Astrocyte (in vitro differentiated cells and primary cell): ENCODE measurements at regions not wholly inside any gene's neighbourhood (a gene's known extent, or its start where the extent isn't known, plus 50 kb on each side); places are given as distances from the start of the nearest gene placed in this dataset.

Experiments used
- DNase-seq: peaks from one replicate; pipeline ENCODE4 v3.0.0-alpha.2; 2010; ENCODE audit warnings: low read depth
- FAIRE-seq: peaks from 2 replicates; lab custom pipeline; 2011; peaks lifted over from hg19 to GRCh38; lab: Jason Lieb, UNC
- H2AFZ ChIP-seq: 2 replicates; pipeline ENCODE4 v1.6.0; 2012; ENCODE audit warnings: low read depth, low read length, inconsistent platforms
- H3K27ac ChIP-seq: 2 replicates; pipeline ENCODE4 v1.5.1; 2011; ENCODE audit warnings: low read depth, low read length, inconsistent platforms
- H3K27me3 ChIP-seq: 2 replicates; pipeline ENCODE4 v1.6.0; 2011; ENCODE audit warnings: low read length, inconsistent platforms; ENCODE audit not compliant: insufficient read depth
- H3K36me3 ChIP-seq: 2 replicates; pipeline ENCODE4 v1.5.1; 2011; ENCODE audit warnings: low read length, inconsistent platforms; ENCODE audit not compliant: insufficient read depth
- H3K4me1 ChIP-seq: 2 replicates; pipeline ENCODE4 v1.5.1; 2011; ENCODE audit warnings: low read length, inconsistent platforms; ENCODE audit not compliant: insufficient read depth
- H3K4me2 ChIP-seq: 2 replicates; pipeline ENCODE4 v1.6.0; 2012; ENCODE audit warnings: low read length, inconsistent platforms
- H3K4me3 ChIP-seq: 2 replicates; pipeline ENCODE4 v1.5.1; 2011; ENCODE audit warnings: low read depth, mild to moderate bottlenecking, low read length, inconsistent platforms; ENCODE audit not compliant: insufficient read depth
- H3K79me2 ChIP-seq: 2 replicates; pipeline ENCODE4 v1.6.0; 2012; ENCODE audit warnings: mild to moderate bottlenecking, low read length, inconsistent platforms; ENCODE audit not compliant: insufficient read depth
- H3K9ac ChIP-seq: 2 replicates; pipeline ENCODE4 v1.6.0; 2012; ENCODE audit warnings: mild to moderate bottlenecking, low read length, inconsistent platforms
- H3K9me3 ChIP-seq: 2 replicates; pipeline ENCODE4 v1.5.1; 2012; ENCODE audit warnings: low read depth, mild to moderate bottlenecking, low read length, inconsistent platforms; ENCODE audit not compliant: insufficient read depth
- H4K20me1 ChIP-seq: 2 replicates; pipeline ENCODE4 v1.6.0; 2012; ENCODE audit warnings: low read length, inconsistent platforms; ENCODE audit not compliant: insufficient read depth
- H3K27ac Mint-ChIP-seq: one replicate; pipeline ENCODE4 v1.8.0; 2021; ENCODE audit warnings: mild to moderate bottlenecking, mixed read lengths; ENCODE audit not compliant: unreplicated experiment
- H3K27me3 Mint-ChIP-seq: one replicate; pipeline ENCODE4 v1.8.0; 2021; ENCODE audit warnings: low read depth, mixed read lengths; ENCODE audit not compliant: unreplicated experiment
- H3K36me3 Mint-ChIP-seq: one replicate; pipeline ENCODE4 v1.8.0; 2021; ENCODE audit warnings: low read depth, mixed read lengths; ENCODE audit not compliant: unreplicated experiment
- H3K4me1 Mint-ChIP-seq: one replicate; pipeline ENCODE4 v1.8.0; 2021; ENCODE audit warnings: low read depth, mixed read lengths; ENCODE audit not compliant: unreplicated experiment
- H3K4me3 Mint-ChIP-seq: one replicate; pipeline ENCODE4 v1.8.0; 2021; ENCODE audit warnings: mild to moderate bottlenecking, moderate library complexity, mixed read lengths; ENCODE audit not compliant: unreplicated experiment
- H3K9me3 Mint-ChIP-seq: one replicate; pipeline ENCODE4 v1.8.0; 2021; ENCODE audit warnings: mild to moderate bottlenecking, mixed read lengths; ENCODE audit not compliant: unreplicated experiment
- EZH2 ChIP-seq: IDR thresholded peaks from 2 replicates; pipeline ENCODE4 v1.6.1; 2012; ENCODE audit warnings: mild to moderate bottlenecking, low read length, inconsistent platforms; ENCODE audit not compliant: insufficient read depth
- TF ChIP-seq, protein P1 (sequence below): IDR thresholded peaks from 2 replicates; pipeline ENCODE4 v1.5.1; 2011; ENCODE audit warnings: low read depth, mild to moderate bottlenecking, inconsistent platforms, low read length, moderate library complexity; ENCODE audit not compliant: insufficient read depth

- no peak overlapping the region for H2AFZ ChIP-seq
- H3K27ac ChIP-seq, result no peak overlapping the region
- DNase-seq (no peak), FAIRE-seq (no peak)
- Mint-ChIP-seq H3K4me1 (peaks cover 4% of the 10 kb centered on the region), H3K9me3 (peaks cover 2% of the 10 kb centered on the region), H3K4me3 (no peak overlapping the region), H3K27ac (no peak overlapping the region), H3K27me3 (peaks cover 19% of the 10 kb centered on the region), H3K36me3 (no peaks in the 10 kb centered on the region)
- H3K4me2 ChIP-seq, result no peak overlapping the region
- TF ChIP-seq EZH2, result no peak
- TF ChIP-seq, protein P1, sequence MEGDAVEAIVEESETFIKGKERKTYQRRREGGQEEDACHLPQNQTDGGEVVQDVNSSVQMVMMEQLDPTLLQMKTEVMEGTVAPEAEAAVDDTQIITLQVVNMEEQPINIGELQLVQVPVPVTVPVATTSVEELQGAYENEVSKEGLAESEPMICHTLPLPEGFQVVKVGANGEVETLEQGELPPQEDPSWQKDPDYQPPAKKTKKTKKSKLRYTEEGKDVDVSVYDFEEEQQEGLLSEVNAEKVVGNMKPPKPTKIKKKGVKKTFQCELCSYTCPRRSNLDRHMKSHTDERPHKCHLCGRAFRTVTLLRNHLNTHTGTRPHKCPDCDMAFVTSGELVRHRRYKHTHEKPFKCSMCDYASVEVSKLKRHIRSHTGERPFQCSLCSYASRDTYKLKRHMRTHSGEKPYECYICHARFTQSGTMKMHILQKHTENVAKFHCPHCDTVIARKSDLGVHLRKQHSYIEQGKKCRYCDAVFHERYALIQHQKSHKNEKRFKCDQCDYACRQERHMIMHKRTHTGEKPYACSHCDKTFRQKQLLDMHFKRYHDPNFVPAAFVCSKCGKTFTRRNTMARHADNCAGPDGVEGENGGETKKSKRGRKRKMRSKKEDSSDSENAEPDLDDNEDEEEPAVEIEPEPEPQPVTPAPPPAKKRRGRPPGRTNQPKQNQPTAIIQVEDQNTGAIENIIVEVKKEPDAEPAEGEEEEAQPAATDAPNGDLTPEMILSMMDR, result no peak
- no peaks in the 10 kb centered on the region for H3K27me3 ChIP-seq
- H3K36me3 ChIP-seq, result no peaks in the 10 kb centered on the region
- no peak overlapping the region for H3K9ac ChIP-seq
- no peaks in the 10 kb centered on the region for H3K4me1 ChIP-seq
- no peak overlapping the region for H3K4me3 ChIP-seq
- H3K79me2 ChIP-seq, result no peaks in the 10 kb centered on the region
- no peaks in the 10 kb centered on the region for H3K9me3 ChIP-seq
- no peaks in the 10 kb centered on the region for H4K20me1 ChIP-seq
These were observed 77.2 kb downstream of the TMEM114 start for GRCh38 chr16:8512941-8513624.

- H4K20me1 ChIP-seq, result no peaks in the 10 kb centered on the region
- no peak overlapping the region for H2AFZ ChIP-seq
- no peak overlapping the region for H3K4me3 ChIP-seq
- no peak overlapping the region for H3K4me2 ChIP-seq
- Mint-ChIP-seq H3K27ac (no peak overlapping the region), H3K36me3 (no peaks in the 10 kb centered on the region), H3K4me1 (no peaks in the 10 kb centered on the region), H3K27me3 (peaks cover 26% of the 10 kb centered on the region), H3K4me3 (no peak overlapping the region), H3K9me3 (peaks cover 2% of the 10 kb centered on the region)
- H3K27me3 ChIP-seq, result no peaks in the 10 kb centered on the region
- no peaks in the 10 kb centered on the region for H3K79me2 ChIP-seq
- H3K27ac ChIP-seq, result no peak overlapping the region
- no peak for FAIRE-seq
- TF ChIP-seq EZH2, result no peak
- TF ChIP-seq, protein P1, result no peak
- H3K36me3 ChIP-seq, result no peaks in the 10 kb centered on the region
- H3K9ac ChIP-seq, result no peak overlapping the region
- DNase-seq, result no peak
- H3K9me3 ChIP-seq, result no peaks in the 10 kb centered on the region
- no peaks in the 10 kb centered on the region for H3K4me1 ChIP-seq
These were observed 78.8 kb downstream of the TMEM114 start for GRCh38 chr16:8511464-8511863.

DNA sequence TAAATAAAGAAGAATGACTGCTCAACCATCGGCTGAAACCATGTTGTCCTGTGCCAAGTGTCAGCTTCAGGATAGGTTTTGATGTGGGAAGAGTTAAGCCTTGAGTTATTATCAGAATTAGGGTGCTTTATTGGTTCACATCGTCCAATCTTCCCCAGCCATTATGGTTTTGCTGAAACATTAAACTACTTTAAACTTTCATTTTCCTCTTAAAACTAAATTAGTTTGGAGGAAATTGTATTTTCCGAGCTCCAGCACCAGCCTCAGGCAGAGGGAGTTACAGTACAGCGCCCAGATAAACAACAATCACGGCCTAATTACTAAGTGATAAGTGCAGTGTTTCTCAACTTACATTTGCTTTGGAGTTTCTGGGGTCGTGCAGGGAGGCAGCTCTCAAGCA, 80.2 kb downstream of the TMEM114 start:
- DNase-seq (no peak), FAIRE-seq (no peak)
- no peaks in the 10 kb centered on the region for H3K4me1 Mint-ChIP-seq
- Histone ChIP-seq H3K9me3 (no peaks in the 10 kb centered on the region), H3K4me3 (no peak overlapping the region), H4K20me1 (no peaks in the 10 kb centered on the region), H3K79me2 (no peaks in the 10 kb centered on the region), H3K27me3 (no peaks in the 10 kb centered on the region), H3K9ac (no peak overlapping the region), H3K4me2 (no peak overlapping the region), H2AFZ (no peak overlapping the region), H3K27ac (no peak overlapping the region), H3K36me3 (no peaks in the 10 kb centered on the region), H3K4me1 (no peaks in the 10 kb centered on the region)
- no peak overlapping the region for H3K27ac Mint-ChIP-seq
- H3K36me3 Mint-ChIP-seq, result no peaks in the 10 kb centered on the region
- peaks cover 29% of the 10 kb centered on the region for H3K27me3 Mint-ChIP-seq
- H3K9me3 Mint-ChIP-seq, result peaks cover 5% of the 10 kb centered on the region
- H3K4me3 Mint-ChIP-seq, result no peak overlapping the region
- TF ChIP-seq, protein P1, result no peak
- no peak for TF ChIP-seq EZH2
